HG03095 (cell line): ENCODE measurements at regions not wholly inside any gene's neighbourhood (a gene's known extent, or its start where the extent isn't known, plus 50 kb on each side); places are given as distances from the start of the nearest gene placed in this dataset.
"Not testable (repeated sequence)": the region's sequence is repeated elsewhere in the genome, so short reads cannot be mapped to it uniquely, and the experiment has no call there.

Experiments
- ATAC-seq: cut with Tn5 transposase; IDR thresholded peaks from one replicate; pipeline ENCODE4 v1.9.1; 2021; ENCODE audit warnings: moderate library complexity; ENCODE audit not compliant: unreplicated experiment

- ATAC-seq, result no peak
These were observed 704.9 kb upstream of the PABPC4L start for GRCh38 chr4:134906404-134907023.

GRCh38 chr4:134905061-134905460, 703.5 kb upstream of the PABPC4L start:
- ATAC-seq, result no peak

- ATAC-seq, result no peak
These were observed 686.6 kb upstream of the PABPC4L start for GRCh38 chr4:134888156-134888555.

- no peak for ATAC-seq
These were observed 683.8 kb upstream of the PABPC4L start for GRCh38 chr4:134885436-134885835.

- ATAC-seq, result no peak
These were observed 682.4 kb upstream of the PABPC4L start for GRCh38 chr4:134883831-134884449.

- no peak for ATAC-seq
These were observed 677.4 kb upstream of the PABPC4L start for GRCh38 chr4:134879019-134879418.

- ATAC-seq, result no peak
These were observed 665.4 kb upstream of the PABPC4L start for GRCh38 chr4:134867027-134867426.

GRCh38 chr4:134865675-134866074, 664.1 kb upstream of the PABPC4L start:
- ATAC-seq, result no peak

- ATAC-seq, result no peak
These were observed 660.5 kb upstream of the PABPC4L start for GRCh38 chr4:134862116-134862515.

GRCh38 chr4:134848681-134849080, 647.1 kb upstream of the PABPC4L start:
- ATAC-seq, result no peak

GRCh38 chr4:134830741-134831140, 629.2 kb upstream of the PABPC4L start:
- ATAC-seq, result not testable (repeated sequence)

- ATAC-seq, result no peak
These were observed 611.0 kb upstream of the PABPC4L start for GRCh38 chr4:134812611-134813010.

- no peak for ATAC-seq
These were observed 605.7 kb upstream of the PABPC4L start for GRCh38 chr4:134807231-134807745.

- ATAC-seq, result no peak
These were observed 597.0 kb upstream of the PABPC4L start for GRCh38 chr4:134798573-134798972.

GRCh38 chr4:134787315-134787714, 585.7 kb upstream of the PABPC4L start:
- no peak for ATAC-seq

- no peak for ATAC-seq
These were observed 578.7 kb upstream of the PABPC4L start for GRCh38 chr4:134780244-134780643.

GRCh38 chr4:134777606-134778005, 576.0 kb upstream of the PABPC4L start:
- ATAC-seq, result no peak

- ATAC-seq, result no peak
These were observed 572.0 kb upstream of the PABPC4L start for GRCh38 chr4:134773497-134774000.

- ATAC-seq, result no peak
These were observed 560.5 kb upstream of the PABPC4L start for GRCh38 chr4:134762053-134762452.

- no peak for ATAC-seq
These were observed 554.8 kb upstream of the PABPC4L start for GRCh38 chr4:134756421-134756820.

- ATAC-seq, result no peak
These were observed 552.9 kb upstream of the PABPC4L start for GRCh38 chr4:134754301-134755019.

- no peak for ATAC-seq
These were observed 551.8 kb upstream of the PABPC4L start for GRCh38 chr4:134753390-134753789.
